H1 (cell line): ENCODE measurements at regions not wholly inside any gene's neighbourhood (a gene's known extent, or its start where the extent isn't known, plus 50 kb on each side); places are given as distances from the start of the nearest gene placed in this dataset.

Experiments used
- CTCF ChIA-PET: fragments of 300-600 bp; sonication (Branson Sonifier 250); formaldehyde crosslinking; loops from one replicate; lab custom pipeline; 2021; ENCODE audit not compliant: partially characterized antibody; lab: Charles Lee
- POLR2A ChIA-PET: fragments of 300-600 bp; sonication (Branson Sonifier 250); formaldehyde crosslinking; loops from one replicate; lab custom pipeline; 2021; ENCODE audit warnings: inconsistent platforms; ENCODE audit not compliant: partially characterized antibody; lab: Charles Lee
- DNase-seq, 2 experiments: peaks; one replicate each; pipeline versions ENCODE4 v3.0.0 to v3.0.0-alpha.2; 2010 to 2022; ENCODE audit warnings: low spot score in 2 of 2, low read depth in 1 of 2, mixed read lengths in 1 of 2
- FAIRE-seq: peaks from 2 replicates; lab custom pipeline; 2011; peaks lifted over from hg19 to GRCh38; lab: Jason Lieb, UNC
- H2AFZ ChIP-seq: 2 replicates; pipeline ENCODE4 v1.8.1; 2012; ENCODE audit warnings: low read length, inconsistent platforms
- H2AK5ac ChIP-seq: 2 replicates; pipeline ENCODE4 v1.6.1; 2013; ENCODE audit warnings: low read depth, low read length
- H2BK120ac ChIP-seq: replicated peaks from 2 replicates; pipeline ENCODE3; 2013; ENCODE audit warnings: low read depth, low read length, inconsistent platforms
- H2BK12ac ChIP-seq: 2 replicates; pipeline ENCODE4 v1.6.1; 2013; ENCODE audit warnings: low read depth, low read length
- H2BK15ac ChIP-seq: 2 replicates; pipeline ENCODE4 v1.6.1; 2013; ENCODE audit warnings: low read length
- H2BK20ac ChIP-seq: 2 replicates; pipeline ENCODE4 v1.6.1; 2013; ENCODE audit warnings: low read length
- H2BK5ac ChIP-seq: 2 replicates; pipeline ENCODE4 v1.6.1; 2013; ENCODE audit warnings: low read depth, low read length
- H3K14ac ChIP-seq: 2 replicates; pipeline ENCODE4 v1.6.1; 2013; ENCODE audit warnings: inconsistent platforms; ENCODE audit not compliant: insufficient read length
- H3K18ac ChIP-seq: 2 replicates; pipeline ENCODE4 v1.6.1; 2013; ENCODE audit warnings: low read length; ENCODE audit errors: extremely low read depth
- H3K23ac ChIP-seq: 2 replicates; pipeline ENCODE4 v1.6.1; 2013; ENCODE audit warnings: inconsistent platforms; ENCODE audit not compliant: insufficient read length
- H3K23me2 ChIP-seq: 2 replicates; pipeline ENCODE4 v1.6.1; 2013; ENCODE audit warnings: low read depth, low read length
- H3K27ac ChIP-seq: 2 replicates; pipeline ENCODE4 v1.6.1; 2011; ENCODE audit warnings: low read depth, low read length, inconsistent platforms
- H3K27me3 ChIP-seq, 4 experiments: replicated peaks in 1 of 4; 1 replicate in 1 of 4; 2 replicates in 3 of 4; pipeline versions ENCODE4 v1.6.1 to v1.8.1; 2011 to 2013; ENCODE audit warnings: low read length in 3 of 4, mild to moderate bottlenecking in 3 of 4, inconsistent platforms in 2 of 4, mixed read lengths in 2 of 4, moderate library complexity in 1 of 4; ENCODE audit not compliant: control insufficient read depth in 3 of 4, insufficient read depth in 3 of 4; ENCODE audit errors: extremely low read depth in 1 of 4
- H3K36me3 ChIP-seq, 4 experiments: 2 replicates each; pipeline versions ENCODE4 v1.6.1 to v1.8.1; 2011 to 2013; ENCODE audit warnings: mild to moderate bottlenecking in 4 of 4, low read length in 3 of 4, moderate library complexity in 2 of 4, control low read depth in 1 of 4, inconsistent platforms in 1 of 4; ENCODE audit not compliant: insufficient read depth in 4 of 4, control insufficient read depth in 2 of 4
- H3K4ac ChIP-seq: replicated peaks from 2 replicates; pipeline ENCODE3; 2013; ENCODE audit warnings: low read length, low read depth, mixed read lengths, inconsistent platforms; ENCODE audit not compliant: insufficient read length
- H3K4me1 ChIP-seq, 4 experiments: replicated peaks in 1 of 4; 1 replicate in 1 of 4; 2 replicates in 3 of 4; pipeline versions ENCODE4 v1.6.1 to v1.8.1; 2011 to 2013; ENCODE audit warnings: low read length in 3 of 4, inconsistent platforms in 2 of 4, mixed read lengths in 1 of 4; ENCODE audit not compliant: insufficient read depth in 4 of 4, control insufficient read depth in 3 of 4
- H3K4me2 ChIP-seq, 2 experiments: 2 replicates each; pipeline versions ENCODE4 v1.6.1 to v1.8.1; 2011 to 2013; ENCODE audit warnings: low read depth in 2 of 2, low read length in 2 of 2, control low read depth in 1 of 2, inconsistent platforms in 1 of 2, mild to moderate bottlenecking in 1 of 2; ENCODE audit not compliant: insufficient read depth in 1 of 2
- H3K4me3 ChIP-seq, 4 experiments: fragments of 200-600, 300-600 bp in 1 of 4; sonication (generic), shearing (Covaris generic), sonication (Bioruptor Twin) in 1 of 4; 2 replicates each; pipeline versions ENCODE4 v1.5.1 to v1.8.1; 2011 to 2016; ENCODE audit warnings: low read length in 4 of 4, low read depth in 3 of 4, control low read depth in 2 of 4, inconsistent platforms in 2 of 4, mild to moderate bottlenecking in 2 of 4, mixed read lengths in 1 of 4, moderate library complexity in 1 of 4; ENCODE audit not compliant: insufficient read depth in 2 of 4; ENCODE audit errors: extremely low read depth in 1 of 4
- H3K56ac ChIP-seq: replicated peaks from 2 replicates; pipeline ENCODE3; 2013; ENCODE audit warnings: low read depth, mild to moderate bottlenecking, mixed read lengths, low read length, inconsistent platforms; ENCODE audit not compliant: insufficient read length
- H3K79me1 ChIP-seq: 2 replicates; pipeline ENCODE4 v1.6.1; 2013; ENCODE audit warnings: low read depth, low read length, control low read depth
- H3K79me2 ChIP-seq, 2 experiments: 2 replicates each; pipeline versions ENCODE4 v1.6.1 to v1.8.1; 2012 to 2013; ENCODE audit warnings: low read length in 2 of 2, mild to moderate bottlenecking in 2 of 2, inconsistent platforms in 1 of 2; ENCODE audit not compliant: insufficient read depth in 2 of 2, control insufficient read depth in 1 of 2
- H3K9ac ChIP-seq, 4 experiments: replicated peaks in 1 of 4; 1 replicate in 1 of 4; 2 replicates in 3 of 4; pipeline versions ENCODE4 v1.6.1 to v1.8.1; 2011 to 2013; ENCODE audit warnings: low read depth in 3 of 4, low read length in 3 of 4, control low read depth in 2 of 4, mild to moderate bottlenecking in 2 of 4, moderate library complexity in 2 of 4, inconsistent platforms in 1 of 4; ENCODE audit errors: extremely low read depth in 1 of 4
- H3K9me3 ChIP-seq, 2 experiments: 2 replicates each; pipeline versions ENCODE4 v1.6.1 to v1.8.1; 2012 to 2013; ENCODE audit warnings: mild to moderate bottlenecking in 2 of 2, moderate library complexity in 2 of 2, control low read depth in 1 of 2, inconsistent platforms in 1 of 2, low read depth in 1 of 2, low read length in 1 of 2, mixed read lengths in 1 of 2; ENCODE audit not compliant: insufficient read depth in 2 of 2
- H4K20me1 ChIP-seq, 2 experiments: replicated peaks in 1 of 2; 2 replicates each; pipeline versions ENCODE3 to v1.8.1; 2011 to 2013; ENCODE audit warnings: inconsistent platforms in 2 of 2, low read length in 2 of 2, mild to moderate bottlenecking in 1 of 2; ENCODE audit not compliant: insufficient read depth in 2 of 2, control insufficient read depth in 1 of 2
- H4K5ac ChIP-seq: 2 replicates; pipeline ENCODE4 v1.6.1; 2013; ENCODE audit warnings: low read length, low read depth, mixed read lengths, inconsistent platforms; ENCODE audit not compliant: insufficient read length
- H4K8ac ChIP-seq: 2 replicates; pipeline ENCODE4 v1.8.0; 2013; ENCODE audit warnings: mild to moderate bottlenecking, moderate library complexity, low read length, inconsistent platforms; ENCODE audit not compliant: insufficient read depth; ENCODE audit errors: extremely low read depth
- H4K91ac ChIP-seq: replicated peaks from 2 replicates; pipeline ENCODE3; 2013; ENCODE audit warnings: low read length, mixed read lengths, inconsistent platforms; ENCODE audit not compliant: insufficient read length
- BACH1 ChIP-seq: IDR thresholded peaks from 2 replicates; pipeline ENCODE4 v1.6.1; 2012; ENCODE audit warnings: low read length, improper control_type of control experiment
- BRCA1 ChIP-seq: IDR thresholded peaks from 2 replicates; pipeline ENCODE4 v1.6.1; 2012; ENCODE audit warnings: low read depth, low read length, improper control_type of control experiment
- CREB1 ChIP-seq: IDR thresholded peaks from 2 replicates; pipeline ENCODE4 v1.6.1; 2012; ENCODE audit warnings: inconsistent platforms
- CTBP2 ChIP-seq: IDR thresholded peaks from 2 replicates; pipeline ENCODE4 v1.7.0; 2011; ENCODE audit warnings: borderline replicate concordance, mild to moderate bottlenecking, moderate library complexity, mixed read lengths, low read length; ENCODE audit not compliant: insufficient read depth, insufficient read length
- E2F6 ChIP-seq: IDR thresholded peaks from 2 replicates; pipeline ENCODE4 v1.6.1; 2012; ENCODE audit warnings: inconsistent platforms
- EGR1 ChIP-seq: IDR thresholded peaks from 2 replicates; pipeline ENCODE4 v1.6.1; 2011; ENCODE audit warnings: low read depth, low read length, borderline replicate concordance
- EZH2 ChIP-seq: fragments of 200-600 bp; sonication (generic); IDR thresholded peaks from 2 replicates; pipeline ENCODE4 v1.7.1; 2012; ENCODE audit warnings: low read depth, mild to moderate bottlenecking, moderate library complexity, low read length, inconsistent platforms; ENCODE audit not compliant: severe bottlenecking
- GTF2F1 ChIP-seq: IDR thresholded peaks from 2 replicates; pipeline ENCODE4 v1.6.1; 2012; ENCODE audit warnings: low read depth, low read length, improper control_type of control experiment, borderline replicate concordance
- POLR2AphosphoS5 ChIP-seq: IDR thresholded peaks from 2 replicates; pipeline ENCODE4 v1.6.1; 2011; ENCODE audit warnings: low read depth, low read length
- POU5F1 ChIP-seq: IDR thresholded peaks from 2 replicates; pipeline ENCODE4 v1.6.1; 2011; ENCODE audit warnings: low read depth, mild to moderate bottlenecking, low read length, moderate library complexity
- RXRA ChIP-seq: IDR thresholded peaks from 2 replicates; pipeline ENCODE4 v1.6.1; 2011; ENCODE audit warnings: low read depth, mild to moderate bottlenecking, low read length, moderate library complexity; ENCODE audit not compliant: insufficient read depth
- SAP30 ChIP-seq: fragments of 300-600 bp; sonication (generic); IDR thresholded peaks from 2 replicates; pipeline ENCODE4 v1.7.1; 2012; ENCODE audit warnings: low read length, moderate library complexity, mild to moderate bottlenecking, inconsistent platforms; ENCODE audit not compliant: insufficient read depth, insufficient replicate concordance
- SIX5 ChIP-seq: IDR thresholded peaks from 2 replicates; pipeline ENCODE4 v1.6.1; 2011; ENCODE audit warnings: mild to moderate bottlenecking, low read depth, low read length
- SP4 ChIP-seq: IDR thresholded peaks from 2 replicates; pipeline ENCODE4 v1.6.1; 2012; ENCODE audit warnings: low read length, inconsistent platforms
- WGBS, 2 experiments: shearing (Covaris generic) in 1 of 2; methylation state at CpG; one replicate each; pipeline versions ENCODE4 v1.1.6 to v1.1.7; 2013 to 2015; ENCODE audit warnings: low lambda C conversion rate in 2 of 2, mixed read lengths in 2 of 2, inconsistent platforms in 1 of 2, low coverage in 1 of 2, missing lambda C conversion rate in 1 of 2; ENCODE audit not compliant: insufficient replicate concordance in 2 of 2, insufficient coverage in 1 of 2, insufficient read length in 1 of 2; ENCODE audit errors: extremely low coverage in 1 of 2, missing lambda C conversion rate in 1 of 2; 5-methylcytosine and 5-hydroxymethylcytosine counted together

- DNase-seq (no peak), FAIRE-seq (no peak)
- H2AK5ac ChIP-seq: no peak overlapping the region
- no peak overlapping the region for H3K9ac ChIP-seq
- H3K23ac ChIP-seq: no peak overlapping the region
- H3K4me3 ChIP-seq: no peak overlapping the region
- no peak overlapping the region for H2BK15ac ChIP-seq
- ChIA-PET POLR2A (no interaction called here), CTCF (no interaction called here)
- H2AFZ ChIP-seq: no peak overlapping the region
- H2BK12ac ChIP-seq: no peak overlapping the region
- H3K4ac ChIP-seq: no peak overlapping the region
- H3K4me1 ChIP-seq: no peaks in the 10 kb centered on the region
- no peak overlapping the region for H3K56ac ChIP-seq
- H3K27ac ChIP-seq: no peak overlapping the region
- no peak overlapping the region for H2BK120ac ChIP-seq
- 92% methylated on average over 1 of the region's 1 CpG; no CpG with 5 or more reads in 1 of the 2 experiments for WGBS, 2 experiments
- H3K9me3 ChIP-seq: peaks cover 0 to 2% of the 10 kb centered on the region in 2 experiments; a peak in 1 of 4 replicates
- no peaks in the 10 kb centered on the region for H3K27me3 ChIP-seq
- no peak overlapping the region for H3K14ac ChIP-seq
- H4K91ac ChIP-seq: no peak overlapping the region
- no peak overlapping the region for H2BK20ac ChIP-seq
- H3K79me2 ChIP-seq: no peaks in the 10 kb centered on the region
- no peak overlapping the region for H4K8ac ChIP-seq
- H3K79me1 ChIP-seq: no peaks in the 10 kb centered on the region
- no peak for TF ChIP-seq BRCA1
- no peak for TF ChIP-seq BACH1
- TF ChIP-seq SAP30: no peak
- no peak for TF ChIP-seq POLR2AphosphoS5
- no peak for TF ChIP-seq SP4
- no peak for TF ChIP-seq GTF2F1
- TF ChIP-seq RXRA: no peak
- no peak for TF ChIP-seq EZH2
- no peak for TF ChIP-seq SIX5
- TF ChIP-seq EGR1: no peak
- no peak for TF ChIP-seq E2F6
- TF ChIP-seq POU5F1: no peak
- no peak for TF ChIP-seq CREB1
- no peak for TF ChIP-seq CTBP2
- H3K23me2 ChIP-seq: peaks cover 1% of the 10 kb centered on the region; the same call in 1 of the 2 replicates
- no peak overlapping the region for H3K18ac ChIP-seq
- no peak overlapping the region for H2BK5ac ChIP-seq
- H3K4me2 ChIP-seq: no peak overlapping the region
- no peak overlapping the region for H4K5ac ChIP-seq
- H4K20me1 ChIP-seq: no peaks in the 10 kb centered on the region
- H3K36me3 ChIP-seq: peaks cover 0 to 12% (median 0%) of the 10 kb centered on the region in 4 experiments; a peak in 2 of 8 replicates
These were observed 1307.7 kb upstream of the LRRTM3 start for GRCh38 chr10:65618126-65618525.
